Astrocyte (in vitro differentiated cells and primary cell): ENCODE measurements at regions not wholly inside any gene's neighbourhood (a gene's known extent, or its start where the extent isn't known, plus 50 kb on each side); places are given as distances from the start of the nearest gene placed in this dataset.

Experiments used
- DNase-seq: peaks from one replicate; pipeline ENCODE4 v3.0.0-alpha.2; 2010; ENCODE audit warnings: low read depth
- FAIRE-seq: peaks from 2 replicates; lab custom pipeline; 2011; peaks lifted over from hg19 to GRCh38; lab: Jason Lieb, UNC
- H2AFZ ChIP-seq: 2 replicates; pipeline ENCODE4 v1.6.0; 2012; ENCODE audit warnings: low read depth, low read length, inconsistent platforms
- H3K27ac ChIP-seq: 2 replicates; pipeline ENCODE4 v1.5.1; 2011; ENCODE audit warnings: low read depth, low read length, inconsistent platforms
- H3K27me3 ChIP-seq: 2 replicates; pipeline ENCODE4 v1.6.0; 2011; ENCODE audit warnings: low read length, inconsistent platforms; ENCODE audit not compliant: insufficient read depth
- H3K36me3 ChIP-seq: 2 replicates; pipeline ENCODE4 v1.5.1; 2011; ENCODE audit warnings: low read length, inconsistent platforms; ENCODE audit not compliant: insufficient read depth
- H3K4me1 ChIP-seq: 2 replicates; pipeline ENCODE4 v1.5.1; 2011; ENCODE audit warnings: low read length, inconsistent platforms; ENCODE audit not compliant: insufficient read depth
- H3K4me2 ChIP-seq: 2 replicates; pipeline ENCODE4 v1.6.0; 2012; ENCODE audit warnings: low read length, inconsistent platforms
- H3K4me3 ChIP-seq: 2 replicates; pipeline ENCODE4 v1.5.1; 2011; ENCODE audit warnings: low read depth, mild to moderate bottlenecking, low read length, inconsistent platforms; ENCODE audit not compliant: insufficient read depth
- H3K79me2 ChIP-seq: 2 replicates; pipeline ENCODE4 v1.6.0; 2012; ENCODE audit warnings: mild to moderate bottlenecking, low read length, inconsistent platforms; ENCODE audit not compliant: insufficient read depth
- H3K9ac ChIP-seq: 2 replicates; pipeline ENCODE4 v1.6.0; 2012; ENCODE audit warnings: mild to moderate bottlenecking, low read length, inconsistent platforms
- H3K9me3 ChIP-seq: 2 replicates; pipeline ENCODE4 v1.5.1; 2012; ENCODE audit warnings: low read depth, mild to moderate bottlenecking, low read length, inconsistent platforms; ENCODE audit not compliant: insufficient read depth
- H4K20me1 ChIP-seq: 2 replicates; pipeline ENCODE4 v1.6.0; 2012; ENCODE audit warnings: low read length, inconsistent platforms; ENCODE audit not compliant: insufficient read depth
- H3K27ac Mint-ChIP-seq: one replicate; pipeline ENCODE4 v1.8.0; 2021; ENCODE audit warnings: mild to moderate bottlenecking, mixed read lengths; ENCODE audit not compliant: unreplicated experiment
- H3K27me3 Mint-ChIP-seq: one replicate; pipeline ENCODE4 v1.8.0; 2021; ENCODE audit warnings: low read depth, mixed read lengths; ENCODE audit not compliant: unreplicated experiment
- H3K36me3 Mint-ChIP-seq: one replicate; pipeline ENCODE4 v1.8.0; 2021; ENCODE audit warnings: low read depth, mixed read lengths; ENCODE audit not compliant: unreplicated experiment
- H3K4me1 Mint-ChIP-seq: one replicate; pipeline ENCODE4 v1.8.0; 2021; ENCODE audit warnings: low read depth, mixed read lengths; ENCODE audit not compliant: unreplicated experiment
- H3K4me3 Mint-ChIP-seq: one replicate; pipeline ENCODE4 v1.8.0; 2021; ENCODE audit warnings: mild to moderate bottlenecking, moderate library complexity, mixed read lengths; ENCODE audit not compliant: unreplicated experiment
- H3K9me3 Mint-ChIP-seq: one replicate; pipeline ENCODE4 v1.8.0; 2021; ENCODE audit warnings: mild to moderate bottlenecking, mixed read lengths; ENCODE audit not compliant: unreplicated experiment
- CTCF ChIP-seq: IDR thresholded peaks from 2 replicates; pipeline ENCODE4 v1.5.1; 2011; ENCODE audit warnings: low read depth, mild to moderate bottlenecking, inconsistent platforms, low read length, moderate library complexity; ENCODE audit not compliant: insufficient read depth
- EZH2 ChIP-seq: IDR thresholded peaks from 2 replicates; pipeline ENCODE4 v1.6.1; 2012; ENCODE audit warnings: mild to moderate bottlenecking, low read length, inconsistent platforms; ENCODE audit not compliant: insufficient read depth

DNA sequence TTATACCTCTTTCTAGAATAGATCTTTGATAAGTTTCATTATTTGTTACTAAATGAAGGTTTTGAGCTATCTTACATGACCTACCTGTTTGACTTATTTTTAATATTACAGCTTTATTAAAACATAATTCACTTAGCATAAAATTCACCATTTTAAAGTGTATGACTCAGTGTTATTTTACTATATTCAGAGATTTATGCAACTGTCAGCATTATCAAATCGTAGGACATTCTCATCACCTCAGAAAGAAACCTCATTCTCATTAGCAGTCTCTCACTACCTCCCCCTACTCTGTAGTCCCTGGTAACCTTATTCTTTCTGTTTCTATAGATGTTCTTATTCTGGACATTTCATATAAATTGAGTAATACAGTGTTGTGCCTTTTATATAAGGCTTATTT is 207.9 kb upstream of the FOXP2 start:
- Histone ChIP-seq H3K9me3 (no peaks in the 10 kb centered on the region), H3K4me1 (no peaks in the 10 kb centered on the region), H3K9ac (no peak overlapping the region), H4K20me1 (no peaks in the 10 kb centered on the region), H2AFZ (no peak overlapping the region), H3K27me3 (no peaks in the 10 kb centered on the region), H3K4me3 (no peak overlapping the region), H3K36me3 (no peaks in the 10 kb centered on the region), H3K27ac (no peak overlapping the region), H3K79me2 (no peaks in the 10 kb centered on the region), H3K4me2 (no peak overlapping the region)
- Mint-ChIP-seq H3K27ac (no peak overlapping the region), H3K4me1 (no peaks in the 10 kb centered on the region), H3K4me3 (no peak overlapping the region), H3K9me3 (peaks cover 7% of the 10 kb centered on the region), H3K27me3 (peaks cover 2% of the 10 kb centered on the region), H3K36me3 (no peaks in the 10 kb centered on the region)
- TF ChIP-seq CTCF (no peak), EZH2 (no peak)
- no peak for DNase-seq
- FAIRE-seq, result no peak

GRCh38 chr7:114196517-114196916 is 218.1 kb upstream of the FOXP2 start:
- TF ChIP-seq CTCF (no peak), EZH2 (no peak)
- H3K9me3 Mint-ChIP-seq, result no peaks in the 10 kb centered on the region
- Histone ChIP-seq H3K27me3 (no peaks in the 10 kb centered on the region), H3K9me3 (no peaks in the 10 kb centered on the region), H4K20me1 (no peaks in the 10 kb centered on the region), H3K27ac (no peak overlapping the region), H3K9ac (no peak overlapping the region), H3K4me3 (no peak overlapping the region), H3K79me2 (no peaks in the 10 kb centered on the region), H3K36me3 (no peaks in the 10 kb centered on the region), H3K4me2 (no peak overlapping the region), H2AFZ (no peak overlapping the region), H3K4me1 (no peaks in the 10 kb centered on the region)
- FAIRE-seq (no peak), DNase-seq (no peak)
- no peak overlapping the region for H3K27ac Mint-ChIP-seq
- no peak overlapping the region for H3K4me3 Mint-ChIP-seq
- no peaks in the 10 kb centered on the region for H3K36me3 Mint-ChIP-seq
- no peaks in the 10 kb centered on the region for H3K27me3 Mint-ChIP-seq
- no peaks in the 10 kb centered on the region for H3K4me1 Mint-ChIP-seq

- H3K4me1 Mint-ChIP-seq, result no peaks in the 10 kb centered on the region
- DNase-seq, result no peak
- no peak overlapping the region for H3K27ac ChIP-seq
- no peak for FAIRE-seq
- H3K9me3 Mint-ChIP-seq, result no peaks in the 10 kb centered on the region
- no peak overlapping the region for H2AFZ ChIP-seq
- H3K27ac Mint-ChIP-seq, result no peak overlapping the region
- H3K4me1 ChIP-seq, result no peaks in the 10 kb centered on the region
- no peak overlapping the region for H3K4me2 ChIP-seq
- TF ChIP-seq CTCF (no peak), EZH2 (no peak)
- H3K27me3 ChIP-seq, result no peaks in the 10 kb centered on the region
- H3K4me3 Mint-ChIP-seq, result no peak overlapping the region
- H3K9me3 ChIP-seq, result no peaks in the 10 kb centered on the region
- no peaks in the 10 kb centered on the region for H3K79me2 ChIP-seq
- no peaks in the 10 kb centered on the region for H3K36me3 ChIP-seq
- no peaks in the 10 kb centered on the region for H4K20me1 ChIP-seq
- H3K4me3 ChIP-seq, result no peak overlapping the region
- no peaks in the 10 kb centered on the region for H3K27me3 Mint-ChIP-seq
- H3K9ac ChIP-seq, result no peak overlapping the region
- H3K36me3 Mint-ChIP-seq, result no peaks in the 10 kb centered on the region
These were observed 224.2 kb upstream of the FOXP2 start for GRCh38 chr7:114190387-114190786.
